ENCODE measurements at regions not wholly inside any gene's neighbourhood (a gene's known extent, or its start where the extent isn't known, plus 50 kb on each side); places are given as distances from the start of the nearest gene placed in this dataset.

GRCh38 chr6:147905711-147906110, 397.2 kb downstream of the SAMD5 start:
- no peaks in the 10 kb centered on the region for H3K36me3 ChIP-seq (ENCODE audit: low read depth)
- no peak overlapping the region for H3K27ac ChIP-seq (ENCODE audit: poor library complexity, severe bottlenecking)
- TF ChIP-seq, protein P1, sequence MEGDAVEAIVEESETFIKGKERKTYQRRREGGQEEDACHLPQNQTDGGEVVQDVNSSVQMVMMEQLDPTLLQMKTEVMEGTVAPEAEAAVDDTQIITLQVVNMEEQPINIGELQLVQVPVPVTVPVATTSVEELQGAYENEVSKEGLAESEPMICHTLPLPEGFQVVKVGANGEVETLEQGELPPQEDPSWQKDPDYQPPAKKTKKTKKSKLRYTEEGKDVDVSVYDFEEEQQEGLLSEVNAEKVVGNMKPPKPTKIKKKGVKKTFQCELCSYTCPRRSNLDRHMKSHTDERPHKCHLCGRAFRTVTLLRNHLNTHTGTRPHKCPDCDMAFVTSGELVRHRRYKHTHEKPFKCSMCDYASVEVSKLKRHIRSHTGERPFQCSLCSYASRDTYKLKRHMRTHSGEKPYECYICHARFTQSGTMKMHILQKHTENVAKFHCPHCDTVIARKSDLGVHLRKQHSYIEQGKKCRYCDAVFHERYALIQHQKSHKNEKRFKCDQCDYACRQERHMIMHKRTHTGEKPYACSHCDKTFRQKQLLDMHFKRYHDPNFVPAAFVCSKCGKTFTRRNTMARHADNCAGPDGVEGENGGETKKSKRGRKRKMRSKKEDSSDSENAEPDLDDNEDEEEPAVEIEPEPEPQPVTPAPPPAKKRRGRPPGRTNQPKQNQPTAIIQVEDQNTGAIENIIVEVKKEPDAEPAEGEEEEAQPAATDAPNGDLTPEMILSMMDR (IDR thresholded peaks at IDR 0.05; ENCODE audit: poor library complexity, severe bottlenecking), result no peak
- DNase-seq (ENCODE audit: low spot score) (no peak), ATAC-seq (ENCODE audit: low read depth) (no peak)
- no peak overlapping the region for H3K4me3 ChIP-seq (ENCODE audit: severe bottlenecking)
- H3K27me3 ChIP-seq (ENCODE audit: insufficient read depth, poor library complexity, severe bottlenecking), result no peaks in the 10 kb centered on the region
- H3K9me3 ChIP-seq (ENCODE audit: severe bottlenecking), result no peaks in the 10 kb centered on the region
- peaks cover 3% of the 10 kb centered on the region for H3K4me1 ChIP-seq (ENCODE audit: insufficient read depth, poor library complexity, severe bottlenecking)

- DNase-seq (ENCODE audit: low spot score), result no peak
- Histone ChIP-seq H3K27ac (ENCODE audit: poor library complexity, severe bottlenecking) (no peak overlapping the region), H3K4me3 (ENCODE audit: severe bottlenecking) (no peak overlapping the region), H3K9me3 (ENCODE audit: severe bottlenecking) (no peaks in the 10 kb centered on the region), H3K4me1 (ENCODE audit: insufficient read depth, poor library complexity, severe bottlenecking) (peaks cover 3% of the 10 kb centered on the region), H3K36me3 (ENCODE audit: low read depth) (no peaks in the 10 kb centered on the region), H3K27me3 (ENCODE audit: insufficient read depth, poor library complexity, severe bottlenecking) (no peaks in the 10 kb centered on the region)
- TF ChIP-seq, protein P1 (IDR thresholded peaks at IDR 0.05; ENCODE audit: poor library complexity, severe bottlenecking), result no peak
- ATAC-seq (ENCODE audit: low read depth), result peak; percentile 45; the same call in 1 of the 3 replicates
These were observed 397.9 kb downstream of the SAMD5 start for GRCh38 chr6:147906361-147906760.

GRCh38 chr6:147909640-147910039, 401.1 kb downstream of the SAMD5 start:
- H3K4me1 ChIP-seq (ENCODE audit: insufficient read depth, poor library complexity, severe bottlenecking), result peaks cover 3% of the 10 kb centered on the region

GRCh38 chr6:147910281-147910680, 401.8 kb downstream of the SAMD5 start:
- no peak for DNase-seq (ENCODE audit: low spot score)
- Histone ChIP-seq H3K4me1 (ENCODE audit: insufficient read depth, poor library complexity, severe bottlenecking) (peaks cover 3% of the 10 kb centered on the region), H3K4me3 (ENCODE audit: severe bottlenecking) (no peak overlapping the region), H3K9me3 (ENCODE audit: severe bottlenecking) (no peaks in the 10 kb centered on the region), H3K27me3 (ENCODE audit: insufficient read depth, poor library complexity, severe bottlenecking) (no peaks in the 10 kb centered on the region), H3K27ac (ENCODE audit: poor library complexity, severe bottlenecking) (no peak overlapping the region), H3K36me3 (ENCODE audit: low read depth) (no peaks in the 10 kb centered on the region)
- TF ChIP-seq, protein P1 (IDR thresholded peaks at IDR 0.05; ENCODE audit: poor library complexity, severe bottlenecking), result no peak
- ATAC-seq (ENCODE audit: low read depth), result no peak

More at GRCh38 chr6:147909640-147910039, 401.1 kb downstream of the SAMD5 start:
- Histone ChIP-seq H3K4me3 (ENCODE audit: severe bottlenecking) (no peak overlapping the region), H3K36me3 (ENCODE audit: low read depth) (no peaks in the 10 kb centered on the region), H3K27me3 (ENCODE audit: insufficient read depth, poor library complexity, severe bottlenecking) (no peaks in the 10 kb centered on the region), H3K9me3 (ENCODE audit: severe bottlenecking) (no peaks in the 10 kb centered on the region), H3K27ac (ENCODE audit: poor library complexity, severe bottlenecking) (no peak overlapping the region)
- DNase-seq (ENCODE audit: low spot score) (no peak), ATAC-seq (ENCODE audit: low read depth) (peak; percentile 40; the same call in 1 of the 3 replicates)
- TF ChIP-seq, protein P1 (IDR thresholded peaks at IDR 0.05; ENCODE audit: poor library complexity, severe bottlenecking), result no peak

- H3K36me3 ChIP-seq (ENCODE audit: low read depth), result no peaks in the 10 kb centered on the region
- H3K4me1 ChIP-seq (ENCODE audit: insufficient read depth, poor library complexity, severe bottlenecking), result peaks cover 3% of the 10 kb centered on the region
- H3K4me3 ChIP-seq (ENCODE audit: severe bottlenecking), result no peak overlapping the region
- DNase-seq (ENCODE audit: low spot score), result no peak
- TF ChIP-seq, protein P1 (IDR thresholded peaks at IDR 0.05; ENCODE audit: poor library complexity, severe bottlenecking), result no peak
- no peaks in the 10 kb centered on the region for H3K9me3 ChIP-seq (ENCODE audit: severe bottlenecking)
- no peak for ATAC-seq (ENCODE audit: low read depth)
- H3K27me3 ChIP-seq (ENCODE audit: insufficient read depth, poor library complexity, severe bottlenecking), result no peaks in the 10 kb centered on the region
- H3K27ac ChIP-seq (ENCODE audit: poor library complexity, severe bottlenecking), result no peak overlapping the region
These were observed 402.6 kb downstream of the SAMD5 start for GRCh38 chr6:147911057-147911456.

Data from RWPE2 (cell line).